ENCODE measurements at regions not wholly inside any gene's neighbourhood (a gene's known extent, or its start where the extent isn't known, plus 50 kb on each side); places are given as distances from the start of the nearest gene placed in this dataset.

GRCh38 chr5:3698412-3698811 is 102.8 kb downstream of the IRX1 start:
- Histone ChIP-seq H3K9me3 (no peaks in the 10 kb centered on the region), H3K27ac (no peak overlapping the region), H3K27me3 (no peaks in the 10 kb centered on the region), H3K4me3 (replicated peaks in 1 of 3) (no peak overlapping the region), H3K36me3 (no peaks in the 10 kb centered on the region), H3K4me1 (no peaks in the 10 kb centered on the region)
- TF ChIP-seq POLR2A (IDR thresholded peaks at IDR 0.05) (no peak), CTCF (IDR thresholded peaks at IDR 0.05) (no peak)
- intact Hi-C loops (cut with DNase I) = no loop called here
- no peak for DNase-seq
- WGBS, 2 donors = 33 to 53% methylated on average over 8 to 12 of the region's 12 CpGs

- H3K27ac ChIP-seq = no peak overlapping the region
- H3K27me3 ChIP-seq = no peaks in the 10 kb centered on the region
- no peak overlapping the region for H3K4me3 ChIP-seq (replicated peaks in 1 of 3)
- intact Hi-C loops (cut with DNase I) = no loop called here
- WGBS, 2 donors = 82 to 86% methylated on average over 4 of the region's 4 CpGs
- H3K4me1 ChIP-seq = no peaks in the 10 kb centered on the region
- no peak for TF ChIP-seq CTCF (IDR thresholded peaks at IDR 0.05)
- TF ChIP-seq POLR2A (IDR thresholded peaks at IDR 0.05) = no peak
- DNase-seq = no peak
- H3K9me3 ChIP-seq = no peaks in the 10 kb centered on the region
- H3K36me3 ChIP-seq = no peaks in the 10 kb centered on the region
These were observed 106.1 kb downstream of the IRX1 start for GRCh38 chr5:3701694-3702093.

GRCh38 chr5:3704661-3705060 is 109.0 kb downstream of the IRX1 start:
- Histone ChIP-seq H3K4me3 (replicated peaks in 1 of 3) (no peak overlapping the region), H3K36me3 (no peaks in the 10 kb centered on the region), H3K9me3 (no peaks in the 10 kb centered on the region), H3K27ac (no peak overlapping the region), H3K4me1 (no peaks in the 10 kb centered on the region), H3K27me3 (no peaks in the 10 kb centered on the region)
- no peak for DNase-seq
- intact Hi-C loops (cut with DNase I) = no loop called here
- TF ChIP-seq POLR2A (IDR thresholded peaks at IDR 0.05) (no peak), CTCF (IDR thresholded peaks at IDR 0.05) (no peak)

GRCh38 chr5:3709068-3709716 is 113.6 kb downstream of the IRX1 start:
- intact Hi-C loops (cut with DNase I) = no loop called here
- Histone ChIP-seq H3K4me1 (no peaks in the 10 kb centered on the region), H3K27me3 (no peaks in the 10 kb centered on the region), H3K4me3 (replicated peaks in 1 of 3) (no peak overlapping the region), H3K9me3 (no peaks in the 10 kb centered on the region), H3K36me3 (no peaks in the 10 kb centered on the region), H3K27ac (no peak overlapping the region)
- WGBS, 2 donors = 39 to 42% methylated on average over 11 of the region's 11 CpGs
- DNase-seq = no peak
- TF ChIP-seq POLR2A (IDR thresholded peaks at IDR 0.05) = no peak
- no peak for TF ChIP-seq CTCF (IDR thresholded peaks at IDR 0.05)

GRCh38 chr5:3709717-3710348 is 114.2 kb downstream of the IRX1 start:
- no peaks in the 10 kb centered on the region for H3K27me3 ChIP-seq
- no peaks in the 10 kb centered on the region for H3K9me3 ChIP-seq
- H3K4me3 ChIP-seq (replicated peaks in 1 of 3) = no peak overlapping the region
- DNase-seq = no peak
- no peaks in the 10 kb centered on the region for H3K36me3 ChIP-seq
- H3K27ac ChIP-seq = no peak overlapping the region
- 63 to 74% methylated on average over 10 of the region's 10 CpGs for WGBS, 2 donors
- no peaks in the 10 kb centered on the region for H3K4me1 ChIP-seq
- intact Hi-C loops (cut with DNase I) = no loop called here
- TF ChIP-seq POLR2A (IDR thresholded peaks at IDR 0.05) = no peak
- TF ChIP-seq CTCF (IDR thresholded peaks at IDR 0.05) = no peak

Measured in thyroid gland (tissue), 4 donors.